ENCODE measurements at regions not wholly inside any gene's neighbourhood (a gene's known extent, or its start where the extent isn't known, plus 50 kb on each side); places are given as distances from the start of the nearest gene placed in this dataset.

DNA sequence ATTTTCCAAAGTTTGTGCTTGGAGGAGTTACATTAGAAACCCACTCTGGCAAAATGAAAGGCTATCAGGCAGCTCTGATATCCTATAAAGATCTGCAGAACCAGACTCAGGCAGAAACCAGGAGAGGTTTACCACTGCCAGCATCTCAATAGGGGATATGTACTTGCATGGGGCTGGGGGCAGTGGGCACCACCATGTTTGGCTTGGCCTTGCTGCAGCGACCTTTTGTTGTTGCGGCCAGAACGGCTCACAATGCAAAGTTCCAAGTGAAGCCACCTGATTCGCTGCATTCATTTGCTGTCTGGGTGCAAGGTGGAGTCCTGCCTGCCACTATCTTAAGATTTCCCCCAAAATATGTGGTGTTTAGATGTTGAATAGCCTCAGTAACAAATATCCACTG is 81.3 kb downstream of the COPS8 start:
- TF ChIP-seq EZH2 (IDR thresholded peaks at IDR 0.05) = no peak
- no peak for TF ChIP-seq POLR2AphosphoS5 (IDR thresholded peaks at IDR 0.05; ENCODE audit: borderline replicate concordance, low read depth, low read length)

All from SK-N-MC (cell line).